ENCODE measurements at regions not wholly inside any gene's neighbourhood (a gene's known extent, or its start where the extent isn't known, plus 50 kb on each side); places are given as distances from the start of the nearest gene placed in this dataset.

- TF ChIP-seq TCF12 (IDR thresholded peaks at IDR 0.05) (0 out of 2 replicates have a peak, but pooled peaks have one; percentile 12), TEAD4 (IDR thresholded peaks at IDR 0.05; ENCODE audit: borderline replicate concordance, insufficient read depth) (peak; percentile 32; the same call in 1 of the 2 replicates), POLR2AphosphoS5 (IDR thresholded peaks at IDR 0.05; ENCODE audit: low read depth, low read length) (peak; percentile 89; the same call in 1 of the 2 replicates)
Measured at GRCh38 chr6:26216886-26217713, 129.9 kb downstream of the HFE start (continued).

GRCh38 chr6:26217714-26218075 lies 130.5 kb downstream of the HFE start:
- Histone ChIP-seq H3K4me3 (ENCODE audit: low read depth in 2 of 2, low read length in 1 of 2) (peak overlapping the region; percentile 69), H3K4me2 (peak overlapping the region; percentile 90), H3K4me1 (ENCODE audit: control insufficient read depth in 1 of 2, insufficient read depth in 2 of 2, low read depth in 1 of 2, low read length in 1 of 2) (peaks cover 0 to 7% of the 10 kb centered on the region in 2 experiments; a peak in 2 of 4 replicates), H3K9ac (peak overlapping the region; percentile 91), H2AFZ (ENCODE audit: low read depth) (no peak overlapping the region), H3K27ac (ENCODE audit: low read depth in 2 of 2, low read length in 1 of 2) (peak overlapping the region; percentile 92 to 98), H3K79me2 (ENCODE audit: insufficient read depth) (no peaks in the 10 kb centered on the region), H3K9me2 (no peaks in the 10 kb centered on the region), H3K27me3 (ENCODE audit: insufficient read depth) (no peaks in the 10 kb centered on the region), H3F3A (replicated peaks; ENCODE audit: insufficient read depth) (peaks cover 46% of the 10 kb centered on the region), H4K20me1 (ENCODE audit: insufficient read depth) (no peaks in the 10 kb centered on the region; the same call in 1 of the 2 replicates), H3K9me3 (no peaks in the 10 kb centered on the region), H3K36me3 (replicated peaks in 1 of 2; ENCODE audit: control insufficient read depth in 1 of 2, insufficient read depth in 2 of 2, low read length in 1 of 2) (no peaks in the 10 kb centered on the region)
- no peak for DNase-seq
- TF ChIP-seq CHD2 (IDR thresholded peaks at IDR 0.05; ENCODE audit: low read length, partially characterized antibody) (no peak), SIN3A (IDR thresholded peaks at IDR 0.05; ENCODE audit: borderline replicate concordance, low read depth, low read length) (no peak), TEAD4 (IDR thresholded peaks at IDR 0.05; ENCODE audit: borderline replicate concordance, insufficient read depth) (no peak), USF2 (IDR thresholded peaks at IDR 0.05; ENCODE audit: borderline replicate concordance, low read depth, low read length) (no peak), MXI1 (IDR thresholded peaks at IDR 0.05; ENCODE audit: low read depth, low read length) (peak; percentile 69; the same call in 1 of the 2 replicates), FOSL2 (IDR thresholded peaks at IDR 0.05; ENCODE audit: borderline replicate concordance, low read depth) (no peak), POLR2AphosphoS5 (IDR thresholded peaks at IDR 0.05; ENCODE audit: low read depth, low read length) (no peak), RAD21 (IDR thresholded peaks at IDR 0.05; ENCODE audit: low read length) (no peak), RFX5 (IDR thresholded peaks at IDR 0.05; ENCODE audit: low read length) (no peak), EP300 (IDR thresholded peaks at IDR 0.05; ENCODE audit: borderline replicate concordance in 1 of 2, low read depth in 1 of 2, low read length in 1 of 2) (no peak), ZBTB33 (IDR thresholded peaks at IDR 0.05; ENCODE audit: borderline replicate concordance, low read depth) (peak; percentile 43; the same call in 1 of the 2 replicates)
- WGBS (ENCODE audit: low lambda C conversion rate): 7% methylated on average over 10 of the region's 10 CpGs
- CTCF ChIA-PET: interaction anchor here (1.2 to 2.0 kb wide), 4 partner anchors 8 to 33 kb away, joined by 3 to 12 read pairs (median 6); a partner anchor contains a TSS
- POLR2A ChIA-PET: interaction anchor here (0.6 to 5.0 kb wide), 17 partner anchors 8 to 1607 kb away, joined by 3 to 211 read pairs (median 43); a partner anchor contains a TSS

Measured in SK-N-SH (cell line).